ENCODE measurements at regions not wholly inside any gene's neighbourhood (a gene's known extent, or its start where the extent isn't known, plus 50 kb on each side); places are given as distances from the start of the nearest gene placed in this dataset.

DNA sequence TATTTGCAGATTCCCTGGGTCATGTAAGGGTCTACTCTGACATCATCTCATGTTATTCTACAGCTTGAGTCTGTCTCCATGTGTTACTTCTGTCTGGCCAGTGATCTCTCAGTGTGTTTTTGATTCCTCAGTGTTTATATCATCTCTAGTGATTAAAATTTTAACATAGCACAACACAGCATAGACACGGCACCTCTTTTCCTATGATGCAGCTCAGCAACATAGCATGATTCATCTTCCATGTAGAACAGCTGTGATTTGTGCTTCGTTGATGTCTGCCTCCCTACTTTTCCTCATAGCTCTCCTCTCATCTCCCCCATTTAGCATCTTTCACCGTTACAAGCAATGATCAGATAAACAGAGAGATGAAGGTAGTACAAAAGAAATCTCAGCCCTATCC is 163.9 kb upstream of the DPT start (continued):
- TF ChIP-seq, protein P1, sequence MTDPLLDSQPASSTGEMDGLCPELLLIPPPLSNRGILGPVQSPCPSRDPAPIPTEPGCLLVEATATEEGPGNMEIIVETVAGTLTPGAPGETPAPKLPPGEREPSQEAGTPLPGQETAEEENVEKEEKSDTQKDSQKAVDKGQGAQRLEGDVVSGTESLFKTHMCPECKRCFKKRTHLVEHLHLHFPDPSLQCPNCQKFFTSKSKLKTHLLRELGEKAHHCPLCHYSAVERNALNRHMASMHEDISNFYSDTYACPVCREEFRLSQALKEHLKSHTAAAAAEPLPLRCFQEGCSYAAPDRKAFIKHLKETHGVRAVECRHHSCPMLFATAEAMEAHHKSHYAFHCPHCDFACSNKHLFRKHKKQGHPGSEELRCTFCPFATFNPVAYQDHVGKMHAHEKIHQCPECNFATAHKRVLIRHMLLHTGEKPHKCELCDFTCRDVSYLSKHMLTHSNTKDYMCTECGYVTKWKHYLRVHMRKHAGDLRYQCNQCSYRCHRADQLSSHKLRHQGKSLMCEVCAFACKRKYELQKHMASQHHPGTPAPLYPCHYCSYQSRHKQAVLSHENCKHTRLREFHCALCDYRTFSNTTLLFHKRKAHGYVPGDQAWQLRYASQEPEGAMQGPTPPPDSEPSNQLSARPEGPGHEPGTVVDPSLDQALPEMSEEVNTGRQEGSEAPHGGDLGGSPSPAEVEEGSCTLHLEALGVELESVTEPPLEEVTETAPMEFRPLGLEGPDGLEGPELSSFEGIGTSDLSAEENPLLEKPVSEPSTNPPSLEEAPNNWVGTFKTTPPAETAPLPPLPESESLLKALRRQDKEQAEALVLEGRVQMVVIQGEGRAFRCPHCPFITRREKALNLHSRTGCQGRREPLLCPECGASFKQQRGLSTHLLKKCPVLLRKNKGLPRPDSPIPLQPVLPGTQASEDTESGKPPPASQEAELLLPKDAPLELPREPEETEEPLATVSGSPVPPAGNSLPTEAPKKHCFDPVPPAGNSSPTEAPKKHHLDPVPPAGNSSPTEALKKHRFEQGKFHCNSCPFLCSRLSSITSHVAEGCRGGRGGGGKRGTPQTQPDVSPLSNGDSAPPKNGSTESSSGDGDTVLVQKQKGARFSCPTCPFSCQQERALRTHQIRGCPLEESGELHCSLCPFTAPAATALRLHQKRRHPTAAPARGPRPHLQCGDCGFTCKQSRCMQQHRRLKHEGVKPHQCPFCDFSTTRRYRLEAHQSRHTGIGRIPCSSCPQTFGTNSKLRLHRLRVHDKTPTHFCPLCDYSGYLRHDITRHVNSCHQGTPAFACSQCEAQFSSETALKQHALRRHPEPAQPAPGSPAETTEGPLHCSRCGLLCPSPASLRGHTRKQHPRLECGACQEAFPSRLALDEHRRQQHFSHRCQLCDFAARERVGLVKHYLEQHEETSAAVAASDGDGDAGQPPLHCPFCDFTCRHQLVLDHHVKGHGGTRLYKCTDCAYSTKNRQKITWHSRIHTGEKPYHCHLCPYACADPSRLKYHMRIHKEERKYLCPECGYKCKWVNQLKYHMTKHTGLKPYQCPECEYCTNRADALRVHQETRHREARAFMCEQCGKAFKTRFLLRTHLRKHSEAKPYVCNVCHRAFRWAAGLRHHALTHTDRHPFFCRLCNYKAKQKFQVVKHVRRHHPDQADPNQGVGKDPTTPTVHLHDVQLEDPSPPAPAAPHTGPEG (CRISPR knock-in tag; IDR thresholded peaks at IDR 0.05) = no peak

DNA sequence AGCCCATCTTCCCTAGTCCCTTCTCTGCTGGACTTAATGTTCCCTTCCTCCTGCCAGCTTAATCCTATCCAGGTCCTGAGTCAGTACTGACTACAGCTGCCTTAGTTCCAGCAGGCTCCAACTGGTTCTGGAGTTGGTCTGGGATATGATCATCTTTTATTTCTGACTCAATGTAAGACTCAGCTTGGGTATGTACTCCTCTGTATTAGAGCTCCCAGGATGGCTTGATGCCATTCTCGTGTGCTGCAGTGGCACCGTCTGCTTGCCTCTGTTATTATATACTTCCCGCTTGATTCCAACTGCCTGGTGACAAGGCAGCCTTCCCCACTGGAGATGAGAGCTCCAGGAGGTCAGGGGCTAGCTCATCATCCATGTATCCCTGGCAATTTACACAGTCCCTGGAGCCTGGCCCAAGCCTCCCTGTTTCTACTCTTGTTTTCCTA is 164.4 kb upstream of the DPT start:
- WGBS (ENCODE audit: low lambda C conversion rate) = 60% methylated on average over 3 of the region's 3 CpGs

More for the DNA sequence above, 164.4 kb upstream of the DPT start:
- in situ Hi-C loops (cut with HindIII; ENCODE audit: extremely low pct_ligation_motif_present, low pct_unique_long_range_greater_than_20kb) = no loop called here
- FAIRE-seq (no peak), ATAC-seq (no peak), DNase-seq (ENCODE audit: low spot score) (no peak)
- Histone ChIP-seq H3K27ac (ENCODE audit: extremely low read length, insufficient read depth, low read length) (no peak overlapping the region), H2AFZ (ENCODE audit: low read length) (no peak overlapping the region), H3K4me3 (replicated peaks in 1 of 3; ENCODE audit: insufficient read depth in 1 of 3, low read depth in 2 of 3, low read length in 3 of 3) (no peak overlapping the region), H3K36me3 (replicated peaks in 1 of 2; ENCODE audit: control insufficient read depth in 1 of 2, insufficient read depth in 2 of 2, low read length in 2 of 2) (no peaks in the 10 kb centered on the region), H3K27me3 (ENCODE audit: control insufficient read depth in 1 of 2, insufficient read depth in 2 of 2, low read length in 2 of 2) (peaks cover 0 to 2% of the 10 kb centered on the region in 2 experiments; a peak in 1 of 5 replicates), H3K9ac (ENCODE audit: insufficient read depth, low read depth, low read length) (no peak overlapping the region), H3K4me1 (ENCODE audit: insufficient read depth, low read length) (peaks cover 15% of the 10 kb centered on the region), H4K20me1 (ENCODE audit: insufficient read depth, low read length) (no peaks in the 10 kb centered on the region), H3K9me3 (ENCODE audit: low read length) (peaks cover 5% of the 10 kb centered on the region; the same call in 1 of the 2 replicates), H3K4me2 (ENCODE audit: low read depth, low read length) (no peak overlapping the region), H3K79me2 (ENCODE audit: insufficient read depth, low read length) (no peaks in the 10 kb centered on the region)
- POLR2A ChIA-PET = no interaction called here
- TF ChIP-seq, protein P2, sequence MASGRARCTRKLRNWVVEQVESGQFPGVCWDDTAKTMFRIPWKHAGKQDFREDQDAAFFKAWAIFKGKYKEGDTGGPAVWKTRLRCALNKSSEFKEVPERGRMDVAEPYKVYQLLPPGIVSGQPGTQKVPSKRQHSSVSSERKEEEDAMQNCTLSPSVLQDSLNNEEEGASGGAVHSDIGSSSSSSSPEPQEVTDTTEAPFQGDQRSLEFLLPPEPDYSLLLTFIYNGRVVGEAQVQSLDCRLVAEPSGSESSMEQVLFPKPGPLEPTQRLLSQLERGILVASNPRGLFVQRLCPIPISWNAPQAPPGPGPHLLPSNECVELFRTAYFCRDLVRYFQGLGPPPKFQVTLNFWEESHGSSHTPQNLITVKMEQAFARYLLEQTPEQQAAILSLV (CRISPR knock-in tag; IDR thresholded peaks at IDR 0.05; ENCODE audit: borderline replicate concordance) = no peak
- TF ChIP-seq ZNF329 (CRISPR knock-in tag; IDR thresholded peaks at IDR 0.05; ENCODE audit: low read depth) (no peak), GZF1 (CRISPR knock-in tag; IDR thresholded peaks at IDR 0.05) (no peak), KDM6A (CRISPR knock-in tag; IDR thresholded peaks at IDR 0.05; ENCODE audit: low read depth) (no peak), CEBPB (IDR thresholded peaks at IDR 0.05; ENCODE audit: borderline replicate concordance, low read depth, low read length) (no peak), AHR (CRISPR knock-in tag; IDR thresholded peaks at IDR 0.05) (no peak), ZSCAN29 (CRISPR knock-in tag; conservative IDR thresholded peaks at IDR 0.05) (no peak)
- TF ChIP-seq, protein P3, sequence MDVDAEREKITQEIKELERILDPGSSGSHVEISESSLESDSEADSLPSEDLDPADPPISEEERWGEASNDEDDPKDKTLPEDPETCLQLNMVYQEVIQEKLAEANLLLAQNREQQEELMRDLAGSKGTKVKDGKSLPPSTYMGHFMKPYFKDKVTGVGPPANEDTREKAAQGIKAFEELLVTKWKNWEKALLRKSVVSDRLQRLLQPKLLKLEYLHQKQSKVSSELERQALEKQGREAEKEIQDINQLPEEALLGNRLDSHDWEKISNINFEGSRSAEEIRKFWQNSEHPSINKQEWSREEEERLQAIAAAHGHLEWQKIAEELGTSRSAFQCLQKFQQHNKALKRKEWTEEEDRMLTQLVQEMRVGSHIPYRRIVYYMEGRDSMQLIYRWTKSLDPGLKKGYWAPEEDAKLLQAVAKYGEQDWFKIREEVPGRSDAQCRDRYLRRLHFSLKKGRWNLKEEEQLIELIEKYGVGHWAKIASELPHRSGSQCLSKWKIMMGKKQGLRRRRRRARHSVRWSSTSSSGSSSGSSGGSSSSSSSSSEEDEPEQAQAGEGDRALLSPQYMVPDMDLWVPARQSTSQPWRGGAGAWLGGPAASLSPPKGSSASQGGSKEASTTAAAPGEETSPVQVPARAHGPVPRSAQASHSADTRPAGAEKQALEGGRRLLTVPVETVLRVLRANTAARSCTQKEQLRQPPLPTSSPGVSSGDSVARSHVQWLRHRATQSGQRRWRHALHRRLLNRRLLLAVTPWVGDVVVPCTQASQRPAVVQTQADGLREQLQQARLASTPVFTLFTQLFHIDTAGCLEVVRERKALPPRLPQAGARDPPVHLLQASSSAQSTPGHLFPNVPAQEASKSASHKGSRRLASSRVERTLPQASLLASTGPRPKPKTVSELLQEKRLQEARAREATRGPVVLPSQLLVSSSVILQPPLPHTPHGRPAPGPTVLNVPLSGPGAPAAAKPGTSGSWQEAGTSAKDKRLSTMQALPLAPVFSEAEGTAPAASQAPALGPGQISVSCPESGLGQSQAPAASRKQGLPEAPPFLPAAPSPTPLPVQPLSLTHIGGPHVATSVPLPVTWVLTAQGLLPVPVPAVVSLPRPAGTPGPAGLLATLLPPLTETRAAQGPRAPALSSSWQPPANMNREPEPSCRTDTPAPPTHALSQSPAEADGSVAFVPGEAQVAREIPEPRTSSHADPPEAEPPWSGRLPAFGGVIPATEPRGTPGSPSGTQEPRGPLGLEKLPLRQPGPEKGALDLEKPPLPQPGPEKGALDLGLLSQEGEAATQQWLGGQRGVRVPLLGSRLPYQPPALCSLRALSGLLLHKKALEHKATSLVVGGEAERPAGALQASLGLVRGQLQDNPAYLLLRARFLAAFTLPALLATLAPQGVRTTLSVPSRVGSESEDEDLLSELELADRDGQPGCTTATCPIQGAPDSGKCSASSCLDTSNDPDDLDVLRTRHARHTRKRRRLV (CRISPR knock-in tag; IDR thresholded peaks at IDR 0.05) = no peak
- BruUV-seq (replicated peaks) = no TSS peak
- CTCF ChIA-PET (ENCODE audit: low intra/inter-chr PET ratio, low total read pairs) = no interaction called here
- intact Hi-C loops (cut with micrococcal nuclease; ENCODE audit: unreplicated experiment) = no loop called here
